Esophagus squamous epithelium (tissue), 4 donors: ENCODE measurements at regions not wholly inside any gene's neighbourhood (a gene's known extent, or its start where the extent isn't known, plus 50 kb on each side); places are given as distances from the start of the nearest gene placed in this dataset.

ENCODE experiments used
- POLR2A ChIP-seq, 4 donors: fragments of 450-650 bp; IDR thresholded peaks; one replicate each; pipeline ENCODE4 v1.6.1; 2017; ENCODE audit warnings: antibody characterized with exemption in 4 of 4, mild to moderate bottlenecking in 4 of 4, moderate library complexity in 3 of 4
- TF ChIP-seq, protein P1 (sequence below), 6 experiments: fragments of 450-650 bp in 4 of 6; fragments of 200-600 bp in 2 of 6; sonication (generic) in 2 of 6; IDR thresholded peaks; one replicate each; pipeline ENCODE4 v1.5.1; 2016 to 2019; ENCODE audit warnings: antibody characterized with exemption in 6 of 6, mild to moderate bottlenecking in 4 of 6, moderate library complexity in 4 of 6

DNA sequence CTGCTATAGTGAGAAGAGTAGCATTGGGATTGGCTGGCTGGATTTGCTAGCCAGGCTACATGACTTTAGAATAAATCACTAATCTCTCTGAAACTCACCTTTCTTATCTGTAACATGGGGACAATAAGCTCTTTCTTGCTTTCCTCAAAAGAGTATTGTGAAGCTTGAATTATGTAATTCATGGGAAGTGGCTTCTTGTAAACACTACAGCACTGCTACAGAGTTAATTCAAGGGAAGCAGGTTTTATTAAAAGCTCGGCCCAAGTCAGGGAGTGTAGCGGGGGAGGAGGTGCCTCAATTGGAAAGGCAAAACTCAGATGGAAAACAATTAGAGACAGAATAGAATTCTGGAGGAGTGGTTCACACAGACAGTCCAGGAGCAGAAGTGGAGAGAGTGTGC is 100.9 kb upstream of the CELF4 start:
- TF ChIP-seq, protein P1, sequence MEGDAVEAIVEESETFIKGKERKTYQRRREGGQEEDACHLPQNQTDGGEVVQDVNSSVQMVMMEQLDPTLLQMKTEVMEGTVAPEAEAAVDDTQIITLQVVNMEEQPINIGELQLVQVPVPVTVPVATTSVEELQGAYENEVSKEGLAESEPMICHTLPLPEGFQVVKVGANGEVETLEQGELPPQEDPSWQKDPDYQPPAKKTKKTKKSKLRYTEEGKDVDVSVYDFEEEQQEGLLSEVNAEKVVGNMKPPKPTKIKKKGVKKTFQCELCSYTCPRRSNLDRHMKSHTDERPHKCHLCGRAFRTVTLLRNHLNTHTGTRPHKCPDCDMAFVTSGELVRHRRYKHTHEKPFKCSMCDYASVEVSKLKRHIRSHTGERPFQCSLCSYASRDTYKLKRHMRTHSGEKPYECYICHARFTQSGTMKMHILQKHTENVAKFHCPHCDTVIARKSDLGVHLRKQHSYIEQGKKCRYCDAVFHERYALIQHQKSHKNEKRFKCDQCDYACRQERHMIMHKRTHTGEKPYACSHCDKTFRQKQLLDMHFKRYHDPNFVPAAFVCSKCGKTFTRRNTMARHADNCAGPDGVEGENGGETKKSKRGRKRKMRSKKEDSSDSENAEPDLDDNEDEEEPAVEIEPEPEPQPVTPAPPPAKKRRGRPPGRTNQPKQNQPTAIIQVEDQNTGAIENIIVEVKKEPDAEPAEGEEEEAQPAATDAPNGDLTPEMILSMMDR (IDR thresholded peaks at IDR 0.05) = no peak
- TF ChIP-seq POLR2A (IDR thresholded peaks at IDR 0.05) = no peak
